IMR-90 (cell line): ENCODE measurements at regions not wholly inside any gene's neighbourhood (a gene's known extent, or its start where the extent isn't known, plus 50 kb on each side); places are given as distances from the start of the nearest gene placed in this dataset.
A peak's percentile ranks its signal among the peaks of the same experiment; 100 is the strongest.

Experiments
- ATAC-seq: fragments of 200-7000 bp; cut with Tn5 transposase; 2 replicates; pipeline ENCODE4 v1.9.1; 2020; ENCODE audit warnings: low read depth, mild to moderate bottlenecking, moderate library complexity
- BruUV-seq: library from RNA; stranded (reverse); fragments of 400-500 nt; replicated peaks from 2 replicates; lab custom pipeline; 2021; lab: Mats Ljungman, UMichigan
- CTCF ChIA-PET: fragments of 300-600 bp; formaldehyde crosslinking; extraction: SDS; loops from one replicate; lab custom pipeline; 2021; ENCODE audit warnings: antibody characterized with exemption; lab: Yijun Ruan, JAX
- POLR2A ChIA-PET: fragments of 300-600 bp; sonication (Branson Sonifier 250); formaldehyde crosslinking; loops from one replicate; lab custom pipeline; 2022; ENCODE audit warnings: antibody characterized with exemption; ENCODE audit not compliant: unreplicated experiment; lab: Charles Lee
- DNase-seq: peaks from one replicate; pipeline ENCODE4 v3.0.0; 2013
- H2AFZ ChIP-seq: replicated peaks from 2 replicates; pipeline ENCODE3; 2013; ENCODE audit warnings: low read length, mild to moderate bottlenecking; ENCODE audit not compliant: poor library complexity
- H2AK5ac ChIP-seq: 2 replicates; pipeline ENCODE4 v1.6.1; 2013; ENCODE audit warnings: low read depth, low read length, inconsistent platforms
- H2AK9ac ChIP-seq: replicated peaks from 2 replicates; pipeline ENCODE3; 2013; ENCODE audit warnings: mild to moderate bottlenecking, low read depth, low read length, moderate library complexity; ENCODE audit not compliant: poor library complexity
- H2BK120ac ChIP-seq: 2 replicates; pipeline ENCODE4 v1.6.1; 2013; ENCODE audit warnings: low read depth, low read length, inconsistent platforms
- H2BK15ac ChIP-seq: 3 replicates; pipeline ENCODE4 v1.6.1; 2013; ENCODE audit warnings: low read depth, low read length, inconsistent platforms
- H2BK20ac ChIP-seq: 2 replicates; pipeline ENCODE4 v1.6.1; 2013; ENCODE audit warnings: low read depth, mild to moderate bottlenecking, inconsistent platforms, low read length, moderate library complexity
- H2BK5ac ChIP-seq: 2 replicates; pipeline ENCODE4 v1.6.1; 2013; ENCODE audit warnings: mild to moderate bottlenecking, low read depth, low read length, inconsistent platforms; ENCODE audit not compliant: poor library complexity, severe bottlenecking
- H3K14ac ChIP-seq: replicated peaks from 2 replicates; pipeline ENCODE4 v1.6.1; 2013; ENCODE audit warnings: low read depth, low read length, inconsistent platforms
- H3K18ac ChIP-seq: 2 replicates; pipeline ENCODE4 v1.6.1; 2013; ENCODE audit warnings: low read depth, low read length, control low read depth
- H3K23ac ChIP-seq: 2 replicates; pipeline ENCODE4 v1.6.1; 2013; ENCODE audit warnings: low read depth, low read length, inconsistent platforms
- H3K27ac ChIP-seq: 2 replicates; pipeline ENCODE4 v1.5.1; 2013; ENCODE audit warnings: mild to moderate bottlenecking, control low read depth, low read length; ENCODE audit not compliant: insufficient read depth
- H3K27me3 ChIP-seq: 2 replicates; pipeline ENCODE4 v1.6.1; 2013; ENCODE audit warnings: low read length; ENCODE audit not compliant: control insufficient read depth, insufficient read depth
- H3K36me3 ChIP-seq: 2 replicates; pipeline ENCODE4 v1.6.1; 2013; ENCODE audit warnings: low read length, mixed read lengths; ENCODE audit not compliant: control insufficient read depth, insufficient read depth
- H3K4ac ChIP-seq: 2 replicates; pipeline ENCODE4 v1.6.1; 2013; ENCODE audit warnings: low read depth, low read length, inconsistent platforms
- H3K4me1 ChIP-seq: 2 replicates; pipeline ENCODE4 v1.6.1; 2013; ENCODE audit warnings: low read length, mixed read lengths; ENCODE audit not compliant: control insufficient read depth, insufficient read depth
- H3K4me2 ChIP-seq: 2 replicates; pipeline ENCODE4 v1.6.1; 2013; ENCODE audit warnings: low read depth, mild to moderate bottlenecking, control low read depth, low read length, moderate library complexity
- H3K4me3 ChIP-seq: 2 replicates; pipeline ENCODE4 v1.5.1; 2013; ENCODE audit warnings: low read depth, mild to moderate bottlenecking, control low read depth, low read length, moderate library complexity; ENCODE audit not compliant: insufficient read depth
- H3K56ac ChIP-seq: 2 replicates; pipeline ENCODE4 v1.6.1; 2013; ENCODE audit warnings: low read length, inconsistent platforms; ENCODE audit not compliant: insufficient read depth; ENCODE audit errors: extremely low read depth
- H3K79me1 ChIP-seq, 2 experiments: 2 replicates each; pipeline ENCODE4 v1.6.1; 2013; ENCODE audit warnings: low read length in 2 of 2, inconsistent platforms in 1 of 2, low read depth in 1 of 2
- H3K9ac ChIP-seq: 2 replicates; pipeline ENCODE4 v1.6.1; 2013; ENCODE audit warnings: low read depth, low read length, control low read depth
- H3K9me1 ChIP-seq: 2 replicates; pipeline ENCODE4 v1.6.1; 2013; ENCODE audit warnings: low read length, inconsistent platforms; ENCODE audit not compliant: insufficient read depth
- H3K9me3 ChIP-seq: 2 replicates; pipeline ENCODE4 v1.6.1; 2013; ENCODE audit warnings: low read length; ENCODE audit not compliant: control insufficient read depth, insufficient read depth
- H4K20me1 ChIP-seq: 2 replicates; pipeline ENCODE4 v1.6.1; 2013; ENCODE audit warnings: low read length, inconsistent platforms; ENCODE audit not compliant: insufficient read depth
- H4K5ac ChIP-seq: 2 replicates; pipeline ENCODE4 v1.6.1; 2013; ENCODE audit warnings: mild to moderate bottlenecking, low read depth, low read length, control low read depth
- H4K8ac ChIP-seq, 2 experiments: 2 replicates each; pipeline ENCODE4 v1.6.1; 2013; ENCODE audit warnings: low read depth in 2 of 2, low read length in 2 of 2, control low read depth in 1 of 2, inconsistent platforms in 1 of 2
- H4K91ac ChIP-seq: 2 replicates; pipeline ENCODE4 v1.6.1; 2013; ENCODE audit warnings: low read depth, low read length, inconsistent platforms; ENCODE audit not compliant: insufficient read depth
- MXI1 ChIP-seq: IDR thresholded peaks from 2 replicates; pipeline ENCODE4 v1.6.1; 2012; ENCODE audit warnings: low read depth, mild to moderate bottlenecking, low read length, moderate library complexity, borderline replicate concordance
- POLR2A ChIP-seq: IDR thresholded peaks from 2 replicates; pipeline ENCODE4 v1.6.1; 2012; ENCODE audit warnings: mild to moderate bottlenecking, low read depth, low read length
- RCOR1 ChIP-seq: IDR thresholded peaks from 2 replicates; pipeline ENCODE4 v1.6.1; 2012; ENCODE audit warnings: mild to moderate bottlenecking, low read length, improper control_type of control experiment; ENCODE audit not compliant: insufficient replicate concordance
- RFX5 ChIP-seq: IDR thresholded peaks from 2 replicates; pipeline ENCODE4 v1.8.0; 2012; ENCODE audit warnings: low read depth, mild to moderate bottlenecking, low read length, moderate library complexity
- SMC3 ChIP-seq: fragments of 150-350 bp; IDR thresholded peaks from 2 replicates; pipeline ENCODE4 v1.6.1; 2016; ENCODE audit warnings: low read depth, mild to moderate bottlenecking, antibody characterized with exemption, low read length, moderate library complexity
- WGBS, 2 experiments: methylation state at CpG; one replicate each; pipeline versions ENCODE4 v1.1.5 to v1.1.7; 2013; ENCODE audit warnings: missing lambda C conversion rate in 2 of 2; ENCODE audit not compliant: insufficient read length in 1 of 2; ENCODE audit errors: extremely low coverage in 2 of 2; 5-methylcytosine and 5-hydroxymethylcytosine counted together
- dilution Hi-C: fragments of 300-500 bp; cut with HindIII; formaldehyde crosslinking; loops from one replicate; pipeline ENCODE4 v1.14.3; 2018; ENCODE audit warnings: low sequenced_read_pairs; ENCODE audit not compliant: unreplicated experiment
- in situ Hi-C: fragments of 300-500 bp; cut with MboI; formaldehyde crosslinking; loops from 3 replicates; pipeline ENCODE4 v1.14.3; 2019; ENCODE audit warnings: low sequenced_read_pairs, inconsistent platforms, mixed read lengths
- intact Hi-C: fragments of 100-400 bp; cut with micrococcal nuclease; formaldehyde crosslinking; loops from 2 replicates; pipeline ENCODE4 v1.10.0; 2022

DNA sequence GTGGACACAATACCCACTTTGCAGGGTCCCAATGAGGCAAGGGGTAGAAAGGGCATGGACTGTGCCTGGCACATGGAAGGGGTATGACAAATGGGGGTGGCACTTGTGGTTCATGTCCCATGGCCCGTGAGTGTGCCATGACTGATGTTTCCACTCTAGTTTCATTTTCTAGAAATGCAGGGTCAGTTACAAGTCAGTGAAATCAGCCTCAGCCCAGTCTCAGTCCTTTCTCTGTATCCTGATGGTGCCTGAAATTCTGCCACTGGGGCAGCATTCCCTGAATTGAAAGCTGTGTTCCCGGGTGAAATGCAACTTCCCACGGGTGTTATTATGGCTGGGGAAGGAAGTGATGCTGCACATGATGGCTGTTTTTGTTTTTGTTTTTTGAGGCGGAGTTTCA, 110.8 kb upstream of the ZBTB40 start:
- H3K56ac ChIP-seq, result no peak overlapping the region
- no peak overlapping the region for H3K18ac ChIP-seq
- no peaks in the 10 kb centered on the region for H3K9me3 ChIP-seq
- no peaks in the 10 kb centered on the region for H3K79me1 ChIP-seq
- in situ Hi-C loops, result no loop called here
- H2AK5ac ChIP-seq, result no peak overlapping the region
- DNase-seq (no peak), ATAC-seq (no peak)
- CTCF ChIA-PET, result no interaction called here
- H2BK120ac ChIP-seq, result no peak overlapping the region
- no peak overlapping the region for H3K14ac ChIP-seq
- H2BK5ac ChIP-seq, result no peak overlapping the region
- no peaks in the 10 kb centered on the region; the same call in 1 of the 2 replicates for H3K9me1 ChIP-seq
- no peak overlapping the region for H2BK15ac ChIP-seq
- no peaks in the 10 kb centered on the region for H4K20me1 ChIP-seq
- peak overlapping the region; percentile 58 for H2AFZ ChIP-seq
- no peak overlapping the region; the same call in 1 of the 2 replicates for H3K4me2 ChIP-seq
- H2BK20ac ChIP-seq, result no peak overlapping the region
- TF ChIP-seq POLR2A (no peak), MXI1 (no peak), SMC3 (no peak), RCOR1 (no peak), RFX5 (no peak)
- peak overlapping the region; percentile 72 for H2AK9ac ChIP-seq
- H3K27me3 ChIP-seq, result peaks cover 78% of the 10 kb centered on the region
- intact Hi-C loops, result no loop called here
- H4K5ac ChIP-seq, result no peak overlapping the region
- no peak overlapping the region for H3K4me3 ChIP-seq
- H4K91ac ChIP-seq, result no peak overlapping the region
- H4K8ac ChIP-seq, result no peak overlapping the region
- no peak overlapping the region for H3K23ac ChIP-seq
- no TSS peak for BruUV-seq
- no peaks in the 10 kb centered on the region for H3K36me3 ChIP-seq
- H3K4ac ChIP-seq, result no peak overlapping the region
- H3K4me1 ChIP-seq, result peaks cover 2% of the 10 kb centered on the region; the same call in 1 of the 2 replicates
- WGBS, 2 experiments, result no CpG with 5 or more reads among the region's 4 CpGs
- dilution Hi-C loops, result no loop called here
- H3K27ac ChIP-seq, result no peak overlapping the region
- H3K9ac ChIP-seq, result no peak overlapping the region
- POLR2A ChIA-PET, result interaction anchor here (0.5 kb wide), 1 partner anchor 199 kb away, joined by 3 read pairs; no protein-coding TSS in a partner anchor
